Endothelial cell of umbilical vein (primary cell): ENCODE measurements at regions not wholly inside any gene's neighbourhood (a gene's known extent, or its start where the extent isn't known, plus 50 kb on each side); places are given as distances from the start of the nearest gene placed in this dataset.

Experiments
- BruUV-seq: library from RNA; stranded (reverse); fragments of 400-500 nt; replicated peaks from 2 replicates; lab custom pipeline; 2021; lab: Mats Ljungman, UMichigan
- CTCF ChIA-PET: fragments of 300-600, 350-600 bp; sonication (Branson Sonifier 250); formaldehyde crosslinking; loops from one replicate; lab custom pipeline; 2021; ENCODE audit warnings: antibody characterized with exemption, inconsistent platforms; lab: Charles Lee
- POLR2A ChIA-PET: fragments of 300-600, 350-600 bp; sonication (Branson Sonifier 250); formaldehyde crosslinking; loops from one replicate; lab custom pipeline; 2021; ENCODE audit warnings: antibody characterized with exemption, inconsistent platforms; lab: Charles Lee
- DNase-seq: peaks from one replicate; pipeline ENCODE4 v3.0.0-alpha.2; 2011; ENCODE audit warnings: low read depth, low spot score
- FAIRE-seq: peaks from 2 replicates; lab custom pipeline; 2011; peaks lifted over from hg19 to GRCh38; lab: Jason Lieb, UNC
- H2AFZ ChIP-seq: 2 replicates; pipeline ENCODE4 v1.6.0; 2012; ENCODE audit warnings: low read depth, low read length, control low read depth, inconsistent platforms
- H3K27ac ChIP-seq: 2 replicates; pipeline ENCODE4 v1.5.1; 2011; ENCODE audit warnings: low read depth, mild to moderate bottlenecking, control low read depth, low read length, moderate library complexity; ENCODE audit not compliant: insufficient read depth
- H3K27me3 ChIP-seq, 2 experiments: 2 replicates each; pipeline versions ENCODE4 v1.6.0 to v1.6.1; 2011; ENCODE audit warnings: low read length in 2 of 2, mixed read lengths in 1 of 2; ENCODE audit not compliant: control insufficient read depth in 2 of 2, insufficient read depth in 2 of 2
- H3K36me3 ChIP-seq, 2 experiments: 2 replicates in 1 of 2; 3 replicates in 1 of 2; pipeline ENCODE4 v1.5.1; 2011; ENCODE audit warnings: low read length in 2 of 2, mild to moderate bottlenecking in 1 of 2, moderate library complexity in 1 of 2; ENCODE audit not compliant: control insufficient read depth in 2 of 2, insufficient read depth in 2 of 2; ENCODE audit errors: extremely low read depth in 1 of 2
- H3K4me1 ChIP-seq: 3 replicates; pipeline ENCODE4 v1.5.1; 2011; ENCODE audit warnings: mild to moderate bottlenecking, low read length; ENCODE audit not compliant: control insufficient read depth, insufficient read depth; ENCODE audit errors: extremely low read depth
- H3K4me2 ChIP-seq: 2 replicates; pipeline ENCODE4 v1.6.1; 2011; ENCODE audit warnings: low read length, control low read depth, mixed read lengths; ENCODE audit not compliant: insufficient read depth
- H3K4me3 ChIP-seq, 3 experiments: fragments of 200-600 bp in 1 of 3; sonication (generic), shearing (Covaris generic) in 1 of 3; replicated peaks in 1 of 3; 2 replicates each; pipeline ENCODE4 v1.5.1; 2011 to 2016; ENCODE audit warnings: control low read depth in 3 of 3, low read length in 3 of 3, mild to moderate bottlenecking in 2 of 3, inconsistent platforms in 1 of 3, low read depth in 1 of 3, moderate library complexity in 1 of 3; ENCODE audit not compliant: insufficient read depth in 1 of 3
- H3K79me2 ChIP-seq: 2 replicates; pipeline ENCODE4 v1.6.0; 2012; ENCODE audit warnings: low read length, inconsistent platforms; ENCODE audit not compliant: control insufficient read depth, insufficient read depth
- H3K9ac ChIP-seq: replicated peaks from 2 replicates; pipeline ENCODE3; 2011; ENCODE audit warnings: low read length, control low read depth; ENCODE audit not compliant: insufficient read depth; ENCODE audit errors: extremely low read depth
- H3K9me1 ChIP-seq: replicated peaks from 3 replicates; pipeline ENCODE4 v1.6.0; 2011; ENCODE audit warnings: mild to moderate bottlenecking, low read length; ENCODE audit not compliant: control insufficient read depth, insufficient read depth; ENCODE audit errors: extremely low read depth
- H3K9me3 ChIP-seq: replicated peaks from 2 replicates; pipeline ENCODE4 v1.5.1; 2012; ENCODE audit warnings: low read length, inconsistent platforms; ENCODE audit not compliant: control insufficient read depth, insufficient read depth
- H4K20me1 ChIP-seq: replicated peaks from 2 replicates; pipeline ENCODE3; 2011; ENCODE audit warnings: mild to moderate bottlenecking, low read length; ENCODE audit not compliant: control insufficient read depth, insufficient read depth; ENCODE audit errors: extremely low read depth
- EZH2 ChIP-seq: IDR thresholded peaks from 2 replicates; pipeline ENCODE4 v1.6.1; 2012; ENCODE audit warnings: borderline replicate concordance, low read depth, mild to moderate bottlenecking, moderate library complexity, low read length, inconsistent platforms; ENCODE audit not compliant: severe bottlenecking
- FOS ChIP-seq: IDR thresholded peaks from 2 replicates; pipeline ENCODE4 v1.6.1; 2011; ENCODE audit warnings: mild to moderate bottlenecking, low read length, moderate library complexity, borderline replicate concordance; ENCODE audit not compliant: insufficient read depth
- GATA2 ChIP-seq: IDR thresholded peaks from 2 replicates; pipeline ENCODE4 v1.7.0; 2011; ENCODE audit warnings: low read depth, mild to moderate bottlenecking, moderate library complexity, mixed read lengths, low read length; ENCODE audit not compliant: insufficient read length, insufficient read depth
- JUN ChIP-seq: IDR thresholded peaks from 2 replicates; pipeline ENCODE4 v1.6.1; 2011; ENCODE audit warnings: borderline replicate concordance, low read depth; ENCODE audit not compliant: insufficient read length, insufficient read depth
- MYC ChIP-seq: IDR thresholded peaks from one replicate; pipeline ENCODE4 v1.6.1; 2011; ENCODE audit warnings: mild to moderate bottlenecking, low read depth, low read length
- POLR2A ChIP-seq: IDR thresholded peaks from 2 replicates; pipeline ENCODE4 v1.6.1; 2012; ENCODE audit warnings: low read depth, mild to moderate bottlenecking, control low read depth, low read length
- POLR2AphosphoS5 ChIP-seq: IDR thresholded peaks from 2 replicates; pipeline ENCODE4 v1.6.1; 2012; ENCODE audit warnings: low read depth, mild to moderate bottlenecking, control low read depth, low read length, moderate library complexity; ENCODE audit not compliant: insufficient read depth
- dilution Hi-C: fragments of 300-500 bp; cut with MboI; formaldehyde crosslinking; loops from one replicate; pipeline ENCODE4 v1.15.0; 2019; ENCODE audit warnings: low sequenced_read_pairs; ENCODE audit not compliant: extremely low pct_ligation_motif_present
- intact Hi-C: fragments of 100-400 bp; cut with micrococcal nuclease; formaldehyde crosslinking; loops from one replicate; pipeline ENCODE4 v1.10.0; 2022
- TF ChIP-seq, protein P1 (sequence below), 2 donors: IDR thresholded peaks; 1 replicate in 1 of 2; 2 replicates in 1 of 2; pipeline ENCODE4 v1.5.1; 2011; ENCODE audit warnings: low read length in 2 of 2, mild to moderate bottlenecking in 2 of 2, moderate library complexity in 2 of 2, control low read depth in 1 of 2, inconsistent platforms in 1 of 2, low read depth in 1 of 2; ENCODE audit not compliant: insufficient read depth in 1 of 2; ENCODE audit errors: extremely low read depth in 1 of 2
- TF ChIP-seq, protein P2 (sequence below): IDR thresholded peaks from 2 replicates; pipeline ENCODE4 v1.6.1; 2011; ENCODE audit not compliant: insufficient read depth, insufficient read length

DNA sequence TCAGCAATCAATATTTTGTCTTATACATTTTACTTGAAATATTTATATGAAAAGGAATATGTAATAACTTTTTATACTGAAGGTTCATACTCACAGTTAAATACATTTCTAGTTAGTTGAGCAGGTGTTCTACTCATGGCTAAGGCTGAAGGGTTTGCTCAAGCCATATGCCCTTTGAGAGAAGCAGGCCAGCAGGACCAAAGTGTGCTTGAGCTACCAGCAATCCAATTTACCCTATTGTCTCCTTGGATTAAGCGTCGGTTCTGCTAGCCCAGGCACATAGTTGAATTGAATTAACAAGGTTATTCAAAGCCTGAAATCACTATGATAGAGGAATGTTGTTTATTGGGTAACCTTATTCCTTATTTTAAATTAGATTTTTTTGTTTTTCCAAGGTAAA, 151.5 kb upstream of the BACE2 start:
- dilution Hi-C loops = no loop called here
- intact Hi-C loops = no loop called here
- Histone ChIP-seq H3K36me3 (no peaks in the 10 kb centered on the region), H3K4me2 (no peak overlapping the region), H3K79me2 (no peaks in the 10 kb centered on the region), H3K4me1 (no peaks in the 10 kb centered on the region), H3K9ac (no peak overlapping the region), H3K9me1 (no peaks in the 10 kb centered on the region), H3K27me3 (no peaks in the 10 kb centered on the region), H3K4me3 (no peak overlapping the region), H2AFZ (no peak overlapping the region), H3K9me3 (peaks cover 2% of the 10 kb centered on the region), H4K20me1 (no peaks in the 10 kb centered on the region), H3K27ac (no peak overlapping the region)
- FAIRE-seq = no peak
- ChIA-PET POLR2A (no interaction called here), CTCF (no interaction called here)
- no peak for DNase-seq
- TF ChIP-seq, protein P1, sequence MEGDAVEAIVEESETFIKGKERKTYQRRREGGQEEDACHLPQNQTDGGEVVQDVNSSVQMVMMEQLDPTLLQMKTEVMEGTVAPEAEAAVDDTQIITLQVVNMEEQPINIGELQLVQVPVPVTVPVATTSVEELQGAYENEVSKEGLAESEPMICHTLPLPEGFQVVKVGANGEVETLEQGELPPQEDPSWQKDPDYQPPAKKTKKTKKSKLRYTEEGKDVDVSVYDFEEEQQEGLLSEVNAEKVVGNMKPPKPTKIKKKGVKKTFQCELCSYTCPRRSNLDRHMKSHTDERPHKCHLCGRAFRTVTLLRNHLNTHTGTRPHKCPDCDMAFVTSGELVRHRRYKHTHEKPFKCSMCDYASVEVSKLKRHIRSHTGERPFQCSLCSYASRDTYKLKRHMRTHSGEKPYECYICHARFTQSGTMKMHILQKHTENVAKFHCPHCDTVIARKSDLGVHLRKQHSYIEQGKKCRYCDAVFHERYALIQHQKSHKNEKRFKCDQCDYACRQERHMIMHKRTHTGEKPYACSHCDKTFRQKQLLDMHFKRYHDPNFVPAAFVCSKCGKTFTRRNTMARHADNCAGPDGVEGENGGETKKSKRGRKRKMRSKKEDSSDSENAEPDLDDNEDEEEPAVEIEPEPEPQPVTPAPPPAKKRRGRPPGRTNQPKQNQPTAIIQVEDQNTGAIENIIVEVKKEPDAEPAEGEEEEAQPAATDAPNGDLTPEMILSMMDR (IDR thresholded peaks at IDR 0.05; ENCODE audit: extremely low read depth in 1 of 2, insufficient read depth in 1 of 2, low read depth in 1 of 2, low read length in 2 of 2) = no peak
- TF ChIP-seq JUN (no peak), MYC (no peak), GATA2 (no peak), POLR2AphosphoS5 (no peak), FOS (no peak), POLR2A (no peak), EZH2 (no peak)
- TF ChIP-seq, protein P2, sequence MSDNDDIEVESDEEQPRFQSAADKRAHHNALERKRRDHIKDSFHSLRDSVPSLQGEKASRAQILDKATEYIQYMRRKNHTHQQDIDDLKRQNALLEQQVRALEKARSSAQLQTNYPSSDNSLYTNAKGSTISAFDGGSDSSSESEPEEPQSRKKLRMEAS = no peak
- no TSS peak for BruUV-seq
